ENCODE measurements at regions not wholly inside any gene's neighbourhood (a gene's known extent, or its start where the extent isn't known, plus 50 kb on each side); places are given as distances from the start of the nearest gene placed in this dataset.

DNA sequence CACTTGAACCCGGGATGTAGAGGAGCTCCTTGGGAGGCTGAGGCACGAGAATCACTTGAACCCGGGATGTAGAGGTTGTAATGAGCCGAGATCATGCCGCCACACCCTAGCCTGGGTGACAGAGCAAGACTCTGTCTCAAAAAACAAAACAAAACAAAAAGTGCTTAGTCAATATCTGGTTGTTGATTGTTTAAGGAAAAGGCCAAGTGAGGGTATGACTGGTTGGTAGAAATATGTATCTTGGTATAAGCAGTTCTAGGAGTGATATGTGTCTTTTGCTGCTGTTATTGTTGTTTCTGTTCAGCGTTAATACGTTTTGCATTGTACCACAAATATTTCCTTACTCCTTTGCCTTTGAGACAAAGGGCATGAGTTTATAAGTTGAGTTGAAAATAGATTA lies 210.7 kb upstream of the DMRT1 start:
- DNase-seq (ENCODE audit: low read depth), result peak; percentile 35

DNA sequence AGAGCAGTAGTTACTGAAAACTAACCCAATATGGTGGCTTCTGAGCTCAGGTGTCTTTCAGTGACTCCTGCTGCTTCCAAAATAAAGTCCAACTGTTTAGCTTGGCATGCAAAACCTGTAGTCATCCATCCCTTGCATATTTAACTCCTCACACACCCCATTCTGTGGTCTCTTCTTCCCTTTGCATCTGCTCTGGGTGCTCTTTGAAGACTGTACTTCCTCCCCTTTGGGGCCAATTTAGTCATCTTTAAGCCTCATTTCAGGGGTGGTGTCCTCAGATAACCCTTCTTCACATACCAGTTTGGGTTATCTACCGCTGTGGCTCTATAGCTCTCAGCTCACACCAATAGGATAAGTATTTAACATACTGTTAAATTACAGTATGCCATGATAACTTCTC lies 209.9 kb upstream of the DMRT1 start:
- no peak for DNase-seq (ENCODE audit: low read depth)

DNA sequence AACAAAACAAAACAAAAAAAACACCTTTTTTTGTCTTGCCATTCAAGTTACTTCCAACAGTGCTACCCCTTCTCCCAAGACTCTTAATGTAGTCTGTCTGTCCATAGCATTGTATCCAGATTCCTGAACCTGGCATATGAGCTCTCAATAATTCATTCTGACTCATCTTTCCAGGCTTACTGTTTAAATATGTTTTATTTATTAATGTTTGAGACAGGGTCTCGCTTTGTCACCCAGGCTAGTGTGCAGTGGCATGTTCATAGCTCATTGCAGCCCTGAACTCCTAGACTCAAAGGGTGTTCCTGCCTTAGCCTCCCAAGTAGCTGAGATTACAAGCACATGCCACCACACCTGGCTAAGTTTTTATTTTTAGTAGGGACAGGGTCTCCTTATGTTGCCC lies 208.0 kb upstream of the DMRT1 start:
- DNase-seq (ENCODE audit: low read depth), result no peak

DNA sequence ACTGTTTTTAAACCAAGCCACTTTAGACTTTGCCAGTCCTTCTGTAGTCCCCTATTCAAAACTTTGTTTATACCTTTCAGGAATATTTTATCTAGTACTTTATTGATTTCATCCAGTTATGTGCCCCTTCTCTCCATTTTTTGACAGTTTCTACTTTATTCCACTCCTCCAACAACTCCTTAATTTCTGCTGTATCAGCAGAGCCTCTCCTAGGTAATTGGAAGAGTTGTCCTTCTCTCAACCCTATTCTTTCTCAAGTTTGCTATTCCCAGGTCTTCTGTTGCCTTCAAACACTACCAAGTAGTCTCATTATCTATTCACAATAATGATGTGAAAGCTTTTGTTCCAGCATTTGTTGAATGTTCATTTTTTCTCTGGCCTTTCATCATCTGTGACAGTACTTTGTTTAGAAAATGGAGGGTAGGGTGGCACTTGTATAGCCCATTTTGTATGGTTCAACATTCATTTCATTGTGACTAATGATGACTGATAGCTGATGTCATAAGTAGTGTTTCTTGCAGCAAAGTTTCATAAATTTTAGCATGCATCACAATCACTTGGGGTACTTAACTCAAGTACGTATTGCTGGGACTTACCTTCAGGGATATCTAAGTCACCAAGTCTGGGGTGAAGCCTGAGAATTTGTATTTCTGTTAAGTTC lies 204.4 kb upstream of the DMRT1 start:
- DNase-seq (ENCODE audit: low read depth), result no peak

DNA sequence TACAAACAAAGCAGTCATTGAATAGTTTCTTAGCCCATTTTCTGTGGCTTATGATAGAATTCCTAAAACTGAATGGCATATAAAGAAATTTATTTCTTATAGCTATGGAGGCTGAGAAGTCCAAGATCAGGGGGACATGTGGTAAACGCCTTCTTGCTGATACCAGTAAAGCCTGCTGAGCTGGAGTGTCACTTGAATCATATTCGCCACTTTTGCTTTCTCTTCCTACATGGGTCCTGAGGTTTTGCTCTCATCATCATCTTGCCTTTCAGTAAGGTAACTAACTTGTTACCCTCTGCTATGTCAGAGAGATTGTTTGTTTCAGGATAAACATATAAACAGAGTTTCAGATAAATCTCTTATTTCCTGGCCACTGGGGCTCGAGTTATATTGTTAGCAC lies 203.3 kb upstream of the DMRT1 start:
- no peak for DNase-seq (ENCODE audit: low read depth)

DNA sequence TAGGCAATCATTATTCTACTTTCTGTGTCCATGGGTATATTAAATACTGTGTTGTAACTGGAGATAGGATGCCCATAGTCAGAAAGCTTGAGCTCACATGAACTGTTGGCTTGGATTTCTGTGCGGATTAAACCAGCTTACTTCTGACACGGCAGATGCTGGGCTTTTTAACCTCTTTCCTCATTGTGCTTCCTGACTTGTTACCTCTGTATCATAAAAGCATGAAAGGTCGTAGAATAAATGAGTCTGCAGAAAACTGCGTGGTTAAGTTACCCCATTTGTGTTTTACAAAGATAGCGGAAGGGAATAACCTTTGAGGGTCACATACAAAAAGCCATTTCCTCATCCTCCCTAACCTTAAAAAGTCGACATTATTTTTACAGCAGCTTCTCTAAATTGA lies 199.5 kb upstream of the DMRT1 start:
- DNase-seq (ENCODE audit: low read depth), result peak; percentile 43

DNA sequence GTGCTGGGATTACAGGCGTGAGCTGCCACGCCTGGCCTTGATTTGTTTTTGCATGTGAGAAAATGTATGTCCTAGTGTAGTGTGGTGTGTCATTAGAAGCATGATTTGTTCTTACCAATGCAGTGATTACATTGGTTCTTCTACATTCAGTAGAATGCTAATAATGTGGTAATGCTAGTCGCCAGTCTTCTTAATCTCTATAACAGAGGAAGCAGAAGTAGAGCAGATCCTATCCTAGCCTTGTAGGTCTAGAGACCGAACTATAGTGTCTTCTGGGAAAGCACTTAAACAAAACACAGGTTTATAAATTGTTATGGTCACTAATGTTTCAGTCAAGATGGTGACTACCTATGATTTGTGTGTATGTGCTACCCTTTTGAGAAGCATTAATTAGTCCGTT lies 197.5 kb upstream of the DMRT1 start:
- no peak for DNase-seq (ENCODE audit: low read depth)

DNA sequence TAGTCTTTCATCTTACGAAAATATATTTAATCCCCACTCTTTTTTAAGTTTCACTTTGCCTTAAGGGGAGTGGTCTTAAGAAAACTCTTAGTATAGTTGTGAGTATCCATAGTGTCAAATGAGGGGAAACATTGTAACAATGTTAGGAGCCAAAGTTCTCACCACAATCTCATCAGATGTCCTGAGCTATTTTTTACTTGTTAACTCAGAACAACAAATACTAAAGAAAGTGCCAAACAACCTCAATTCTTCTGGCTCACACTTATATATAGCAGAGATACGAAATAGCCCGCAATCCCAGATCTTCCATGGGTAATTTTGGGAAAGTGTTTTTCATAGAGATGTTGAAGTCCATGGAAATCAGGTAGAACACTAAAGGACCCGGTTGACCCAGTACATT lies 194.0 kb upstream of the DMRT1 start:
- no peak for DNase-seq (ENCODE audit: low read depth)

DNA sequence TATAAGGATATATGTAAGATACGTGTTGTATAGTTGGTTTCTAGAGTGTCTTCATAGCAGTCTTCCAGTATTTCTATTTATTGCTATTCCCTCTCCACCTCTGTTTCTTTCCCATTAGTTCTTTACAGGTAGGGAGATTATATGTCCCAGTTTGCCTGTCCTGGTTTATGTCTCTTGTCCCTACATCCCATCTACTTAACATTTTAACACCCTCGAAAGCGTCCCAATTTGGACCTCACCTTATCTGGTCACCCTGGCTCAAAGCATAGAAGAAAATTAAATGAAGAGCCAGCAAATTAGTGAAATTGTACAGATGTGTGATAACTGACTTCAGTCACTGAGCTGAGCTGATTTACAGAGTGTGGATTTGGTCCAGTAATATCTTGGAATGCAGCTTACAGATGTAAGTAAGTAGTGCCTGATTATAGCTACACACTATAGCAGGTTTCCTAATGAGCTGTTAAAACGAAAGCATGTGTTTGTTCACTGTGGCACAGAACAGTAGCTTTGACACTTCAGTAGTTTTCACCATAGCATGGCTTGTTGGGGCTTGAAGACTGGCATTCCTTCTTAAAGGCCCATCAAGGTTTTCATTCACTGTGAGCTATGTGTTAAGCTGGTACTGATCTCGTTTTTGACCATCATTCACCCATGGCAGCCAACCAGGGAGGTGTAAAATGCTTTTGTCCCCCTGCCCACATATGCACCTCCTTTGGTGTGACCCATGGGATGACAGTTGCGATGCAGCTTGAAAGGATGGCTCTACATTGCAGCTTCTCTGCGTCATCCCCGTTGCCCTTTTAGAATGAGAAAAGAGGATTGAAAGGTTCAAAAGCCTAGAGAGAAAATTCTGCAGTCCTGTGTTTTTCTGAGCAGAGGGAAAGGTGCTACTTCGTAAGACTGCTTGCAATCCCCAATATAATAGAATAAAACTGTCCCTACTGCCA lies 192.1 kb upstream of the DMRT1 start:
- no peak for DNase-seq (ENCODE audit: low read depth)

DNA sequence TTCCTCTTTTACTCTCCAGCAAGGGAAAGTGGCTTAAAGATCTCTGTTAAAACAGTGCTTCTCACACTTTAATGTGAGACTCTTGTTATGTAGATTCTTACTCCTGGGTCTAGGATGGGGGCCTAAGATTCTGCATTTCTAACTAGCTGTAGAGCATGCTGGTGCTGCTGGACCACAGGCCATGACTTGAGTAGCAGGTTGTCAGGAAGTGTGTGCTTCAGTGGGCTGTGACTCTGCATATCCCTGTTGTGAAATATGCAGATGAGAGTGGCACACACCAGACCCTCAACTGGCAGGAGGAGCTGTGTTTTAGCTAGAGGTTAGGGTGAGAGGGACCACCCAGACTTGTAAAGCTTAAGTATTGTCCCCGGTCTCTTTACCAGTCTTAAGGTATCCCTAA lies 191.1 kb upstream of the DMRT1 start:
- DNase-seq (ENCODE audit: low read depth), result no peak

DNA sequence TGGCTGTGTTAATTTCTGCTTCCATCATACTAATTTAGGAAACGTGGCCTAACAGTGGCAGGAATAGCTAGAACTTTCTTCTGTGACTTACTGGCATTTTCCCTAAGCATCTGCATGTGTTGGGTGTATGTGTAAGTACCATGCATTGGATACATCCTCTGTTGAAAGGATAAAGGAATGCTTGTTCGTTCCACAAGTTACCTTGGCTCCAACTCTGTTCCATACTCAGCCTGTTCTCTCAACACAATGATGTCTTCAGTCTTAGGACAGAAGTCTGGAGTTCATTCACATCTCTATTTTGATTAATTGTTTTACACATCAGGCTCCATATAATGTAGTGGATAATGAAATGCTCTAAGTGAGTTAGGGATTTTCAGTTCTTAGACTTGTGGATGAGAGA lies 190.1 kb upstream of the DMRT1 start:
- DNase-seq (ENCODE audit: low read depth), result no peak

DNA sequence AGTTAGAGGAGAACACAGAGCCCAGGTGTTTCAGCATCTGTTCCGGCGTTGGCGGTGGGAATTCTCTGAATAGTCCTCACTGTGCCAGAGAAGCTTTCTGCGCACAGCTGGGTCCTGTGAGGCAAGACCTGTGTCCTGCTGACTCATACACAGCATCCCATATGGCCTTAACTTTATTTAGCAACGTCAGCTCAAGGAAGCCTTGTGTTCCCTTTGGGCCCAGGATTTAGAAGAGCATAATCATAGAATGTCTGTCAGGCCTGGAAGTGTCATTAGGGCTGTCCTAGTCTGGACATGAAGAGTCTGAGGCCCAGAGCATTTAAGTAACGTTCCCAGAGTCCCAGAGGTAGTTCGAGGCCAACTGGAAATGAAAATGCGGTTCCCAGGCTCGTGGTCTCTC lies 188.6 kb upstream of the DMRT1 start:
- no peak for DNase-seq (ENCODE audit: low read depth)

DNA sequence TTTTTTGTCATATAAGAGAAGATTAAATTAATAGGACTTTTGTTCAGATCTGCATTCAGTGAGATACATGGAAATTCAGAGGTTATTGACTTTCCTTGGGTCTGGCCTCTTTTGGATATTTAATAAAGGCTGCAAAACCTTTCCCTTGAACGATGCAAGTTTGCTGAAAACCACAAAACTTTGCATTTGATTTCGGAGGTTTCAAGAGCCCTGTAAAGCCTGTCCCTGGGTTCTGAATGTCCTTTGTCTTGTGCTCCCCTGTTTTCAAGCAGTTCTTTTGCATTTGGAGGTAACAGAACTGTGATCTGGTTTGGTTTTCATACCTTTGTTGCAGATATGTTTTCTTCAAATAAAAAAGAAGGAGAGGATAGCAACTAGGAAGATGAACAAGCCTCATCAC lies 188.1 kb upstream of the DMRT1 start:
- no peak for DNase-seq (ENCODE audit: low read depth)

DNA sequence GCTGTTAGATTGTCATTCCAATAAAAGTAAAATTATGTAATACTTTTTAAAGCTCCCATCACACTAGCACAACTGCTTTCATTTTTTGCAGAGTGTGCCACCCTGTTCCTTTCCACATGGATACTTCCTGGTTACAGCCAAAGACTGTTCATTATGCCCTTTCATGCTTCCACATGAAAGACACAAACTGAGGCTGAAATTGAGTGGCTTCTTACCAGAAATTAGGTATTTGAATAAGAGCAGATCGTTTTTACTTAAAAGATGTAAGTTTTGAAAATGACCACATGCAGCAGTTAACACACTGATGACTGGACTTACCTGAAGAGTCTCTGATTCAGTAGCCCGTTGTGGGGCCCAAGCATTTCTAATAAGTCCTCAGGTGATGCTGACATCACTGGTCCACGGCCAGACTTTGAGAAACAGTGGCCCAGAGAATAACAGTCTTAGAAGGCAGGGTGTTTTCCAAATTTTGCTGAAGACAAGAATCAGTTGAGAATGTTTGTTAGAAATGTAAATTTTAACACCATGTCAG lies 187.6 kb upstream of the DMRT1 start:
- no peak for DNase-seq (ENCODE audit: low read depth)

DNA sequence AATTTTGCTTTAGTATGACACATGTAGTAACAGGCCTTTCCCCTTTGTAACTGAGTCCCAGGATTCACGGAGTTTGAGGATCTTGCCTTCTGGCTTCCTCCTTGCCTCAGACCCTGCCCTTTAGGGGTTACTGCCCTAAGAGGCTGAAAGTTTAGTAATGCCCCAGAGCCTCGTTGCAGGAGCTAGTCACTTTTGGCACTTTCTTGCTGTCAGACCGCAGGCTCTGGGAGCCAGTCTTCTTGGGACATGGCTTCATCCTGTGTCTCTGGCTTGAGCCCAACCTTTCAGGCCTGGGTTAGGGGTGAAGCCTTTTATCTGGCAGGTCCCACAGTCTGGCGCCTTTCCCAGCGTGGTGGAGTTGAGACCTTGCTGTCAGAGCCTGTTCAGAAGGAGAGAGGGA lies 185.6 kb upstream of the DMRT1 start:
- DNase-seq (ENCODE audit: low read depth), result no peak

DNA sequence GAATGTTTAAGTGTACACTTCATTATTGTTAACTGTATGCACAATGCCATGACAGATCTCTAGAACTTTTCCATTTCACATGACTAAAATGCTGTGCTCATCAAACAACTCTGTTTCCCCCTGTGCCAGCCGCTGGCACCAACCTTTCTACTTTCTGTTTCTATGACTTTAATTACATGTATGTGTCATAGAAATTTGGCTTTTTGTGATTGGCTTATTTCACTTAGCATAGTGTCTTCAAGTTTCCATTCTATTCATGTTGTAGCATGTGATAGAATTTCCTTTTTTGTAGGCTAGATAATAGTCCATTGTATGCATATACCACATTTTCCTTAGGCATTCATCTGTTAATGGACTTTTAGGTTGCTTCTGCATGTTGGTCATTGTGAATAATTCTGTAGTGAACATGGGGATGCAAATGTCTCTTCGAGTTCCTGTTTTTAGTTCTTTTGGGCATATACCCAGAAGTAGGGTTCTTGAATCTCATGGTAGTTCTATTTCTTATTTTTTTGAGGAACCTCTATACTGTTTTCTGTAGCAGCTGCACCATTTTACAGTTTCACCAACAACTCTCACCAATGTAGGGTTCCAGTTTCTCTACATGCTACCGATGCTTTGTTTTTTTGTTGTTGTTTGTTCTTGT lies 184.4 kb upstream of the DMRT1 start:
- no peak for DNase-seq (ENCODE audit: low read depth)

DNA sequence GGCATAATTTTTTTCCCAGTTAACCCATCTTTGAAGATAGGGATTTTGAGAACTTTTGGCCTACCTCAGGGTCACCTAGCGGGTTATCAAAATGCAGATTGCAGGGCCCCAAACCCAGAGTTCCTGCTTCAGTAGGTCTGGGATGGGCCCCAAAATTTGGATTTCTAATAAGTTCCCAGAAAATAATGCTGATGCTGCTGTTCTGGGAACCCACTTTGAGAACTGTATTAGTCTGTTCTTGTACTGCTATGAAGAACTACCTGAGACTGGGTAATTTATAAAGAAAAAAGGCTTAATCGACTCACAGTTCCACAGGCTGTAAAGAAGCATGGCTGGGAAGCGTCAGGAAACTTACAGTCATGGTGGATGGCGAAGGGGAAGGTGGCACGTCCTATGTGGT lies 182.2 kb upstream of the DMRT1 start:
- DNase-seq (ENCODE audit: low read depth), result no peak

DNA sequence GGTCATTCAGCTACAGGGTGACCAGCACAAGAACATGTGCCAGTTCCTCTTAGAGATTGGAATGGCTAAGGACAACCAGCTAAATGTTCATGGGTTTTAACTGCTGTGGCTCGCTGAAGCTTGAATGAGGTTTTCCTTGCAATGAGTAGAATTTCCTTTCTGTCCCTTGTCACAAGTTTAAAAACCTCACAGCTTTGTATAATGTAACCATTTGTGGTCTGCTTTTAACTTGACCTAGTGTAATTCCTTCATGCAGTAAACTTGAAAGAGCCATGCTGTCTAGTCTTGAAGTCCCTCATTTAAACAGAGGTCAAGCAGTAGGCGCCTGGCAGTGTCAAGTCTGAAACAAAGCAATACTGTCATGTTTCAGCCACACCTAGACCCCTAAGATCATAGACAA lies 181.3 kb upstream of the DMRT1 start:
- no peak for DNase-seq (ENCODE audit: low read depth)

DNA sequence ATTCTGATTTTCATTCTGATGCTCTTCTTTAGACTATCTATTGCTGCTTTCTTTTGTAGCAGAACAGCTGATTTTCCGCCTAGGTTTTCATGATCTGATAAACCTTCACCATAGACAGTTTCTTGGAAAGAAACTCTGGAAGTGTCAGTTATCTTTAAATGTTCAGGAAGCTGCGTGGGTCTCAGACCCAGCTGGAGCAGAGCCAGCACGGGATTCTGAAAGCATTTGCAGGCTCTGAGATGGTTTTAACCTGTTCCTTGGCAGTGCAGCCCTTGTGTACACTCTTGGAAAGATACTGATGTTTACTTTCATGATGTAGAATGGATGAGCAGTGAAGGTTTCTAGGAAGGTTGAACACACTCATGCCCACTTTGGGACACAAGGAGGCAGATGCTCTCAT lies 178.0 kb upstream of the DMRT1 start:
- peak; percentile 16 for DNase-seq (ENCODE audit: low read depth)

DNA sequence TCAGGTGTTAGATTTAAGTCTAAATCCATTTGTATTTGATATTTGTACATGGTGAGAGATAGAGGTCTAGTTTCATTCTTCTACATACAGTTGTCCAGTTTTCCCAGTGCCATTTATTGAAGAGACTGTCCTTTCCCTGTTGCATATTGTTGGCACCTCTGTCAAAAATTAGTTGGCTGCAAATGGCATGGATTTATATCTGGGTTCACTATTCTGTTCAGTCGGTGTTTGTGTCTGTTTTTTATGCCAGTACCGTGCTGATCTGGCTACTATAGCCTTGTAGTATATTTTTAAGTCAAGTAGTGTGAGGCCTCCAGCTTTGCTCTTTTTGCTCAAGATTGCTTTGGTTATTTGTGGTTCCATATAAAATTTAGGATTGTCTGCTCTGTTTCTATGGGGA lies 176.2 kb upstream of the DMRT1 start:
- no peak for DNase-seq (ENCODE audit: low read depth)

DNA sequence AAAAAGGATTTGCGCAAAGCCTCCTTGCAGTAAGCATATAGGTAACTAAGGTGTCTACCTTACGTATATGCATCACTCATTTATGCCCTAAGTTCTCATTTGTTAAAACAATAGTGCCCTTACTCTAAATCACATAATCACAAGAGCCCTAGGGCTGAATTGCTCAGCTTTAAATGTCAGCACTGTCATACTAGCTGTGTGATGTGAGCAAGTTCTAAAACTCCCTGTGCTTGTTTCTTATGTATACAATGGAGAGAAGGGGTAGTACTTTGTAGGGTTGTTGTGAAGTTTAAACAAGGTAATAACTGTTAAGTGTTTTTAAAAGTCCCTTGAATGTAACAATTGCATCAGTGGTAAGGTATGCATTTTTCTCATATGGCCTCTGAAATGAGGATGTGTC lies 169.5 kb upstream of the DMRT1 start:
- DNase-seq (ENCODE audit: low read depth), result no peak

DNA sequence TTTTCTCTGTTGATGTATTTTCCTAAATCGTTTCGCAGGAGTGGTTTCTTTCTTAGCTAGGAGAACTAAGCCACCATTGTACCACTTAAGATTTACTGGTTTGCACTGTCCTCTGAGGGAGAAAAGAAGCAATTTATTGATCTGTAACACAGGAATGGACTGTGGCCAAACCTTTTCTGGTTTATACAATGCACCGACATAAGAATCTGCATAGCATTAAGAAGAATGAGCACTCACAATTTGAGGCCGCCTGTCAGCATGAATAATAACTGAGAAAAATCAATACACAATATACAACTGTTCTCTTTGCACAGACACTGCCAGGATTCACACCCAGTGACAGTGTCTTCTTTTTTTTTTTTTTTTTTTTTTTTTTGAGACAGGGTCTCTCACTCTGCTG lies 168.6 kb upstream of the DMRT1 start:
- no peak for DNase-seq (ENCODE audit: low read depth)
